Liver (tissue), 8 donors: ENCODE measurements at regions not wholly inside any gene's neighbourhood (a gene's known extent, or its start where the extent isn't known, plus 50 kb on each side); places are given as distances from the start of the nearest gene placed in this dataset.

Experiments
- DNase-seq: peaks from one replicate; pipeline ENCODE4 v3.0.0-alpha.2; 2017; ENCODE audit warnings: low spot score
- H3K27ac ChIP-seq, 2 donors: one replicate each; pipeline ENCODE4 v1.7.0; 2013; ENCODE audit warnings: inconsistent platforms in 2 of 2, low read length in 2 of 2, control low read depth in 1 of 2, low read depth in 1 of 2, mild to moderate bottlenecking in 1 of 2
- H3K27me3 ChIP-seq, 4 donors: one replicate each; pipeline versions ENCODE4 v1.6.1 to v1.7.0; 2013; ENCODE audit warnings: low read length in 3 of 4, inconsistent platforms in 1 of 4, mild to moderate bottlenecking in 1 of 4, moderate library complexity in 1 of 4; ENCODE audit not compliant: control insufficient read depth in 4 of 4, insufficient read depth in 4 of 4
- H3K36me3 ChIP-seq, 4 donors: one replicate each; pipeline versions ENCODE4 v1.6.1 to v1.7.0; 2013; ENCODE audit warnings: low read length in 3 of 4, mild to moderate bottlenecking in 3 of 4, low read depth in 1 of 4, moderate library complexity in 1 of 4; ENCODE audit not compliant: control insufficient read depth in 4 of 4, insufficient read depth in 3 of 4
- H3K4me1 ChIP-seq, 4 donors: one replicate each; pipeline versions ENCODE4 v1.6.1 to v1.7.0; 2013; ENCODE audit warnings: low read length in 3 of 4, mild to moderate bottlenecking in 3 of 4, moderate library complexity in 1 of 4; ENCODE audit not compliant: control insufficient read depth in 4 of 4, insufficient read depth in 4 of 4
- H3K4me3 ChIP-seq, 3 donors: one replicate each; pipeline versions ENCODE4 v1.6.1 to v1.7.0; 2013; ENCODE audit warnings: low read length in 3 of 3, control low read depth in 1 of 3, low read depth in 1 of 3, mild to moderate bottlenecking in 1 of 3
- H3K9ac ChIP-seq, 2 donors: one replicate each; pipeline ENCODE4 v1.7.0; 2013; ENCODE audit warnings: low read length in 2 of 2, mild to moderate bottlenecking in 2 of 2, moderate library complexity in 2 of 2, control low read depth in 1 of 2, low read depth in 1 of 2
- H3K9me3 ChIP-seq, 4 donors: one replicate each; pipeline versions ENCODE4 v1.6.1 to v1.7.0; 2013; ENCODE audit warnings: low read length in 3 of 4; ENCODE audit not compliant: control insufficient read depth in 4 of 4
- CTCF ChIP-seq: fragments of 150-350 bp; IDR thresholded peaks from 2 replicates; pipeline ENCODE4 v1.5.1; 2017; ENCODE audit warnings: improper control_type of control experiment, low read depth, low read length; ENCODE audit not compliant: missing input control
- EGR1 ChIP-seq, 2 donors: IDR thresholded peaks; 2 replicates each; pipeline ENCODE4 v1.6.1; 2016 to 2018; ENCODE audit warnings: antibody characterized with exemption in 2 of 2, low read depth in 2 of 2
- FOXA1 ChIP-seq: IDR thresholded peaks from 2 replicates; pipeline ENCODE4 v1.6.1; 2016; ENCODE audit warnings: antibody characterized with exemption
- FOXA2 ChIP-seq: IDR thresholded peaks from 2 replicates; pipeline ENCODE4 v1.6.1; 2016; ENCODE audit warnings: antibody characterized with exemption
- GABPA ChIP-seq, 2 donors: IDR thresholded peaks in 1 of 2; conservative IDR thresholded peaks in 1 of 2; 2 replicates each; pipeline ENCODE4 v1.6.1; 2016; ENCODE audit warnings: antibody characterized with exemption in 2 of 2, mild to moderate bottlenecking in 1 of 2, moderate library complexity in 1 of 2
- HNF4A ChIP-seq, 2 donors: conservative IDR thresholded peaks; 2 replicates each; pipeline ENCODE4 v1.6.1; 2016; ENCODE audit warnings: antibody characterized with exemption in 2 of 2, mild to moderate bottlenecking in 2 of 2
- HNF4G ChIP-seq: IDR thresholded peaks from 2 replicates; pipeline ENCODE4 v1.6.1; 2016; ENCODE audit warnings: antibody characterized with exemption
- JUND ChIP-seq, 2 donors: IDR thresholded peaks; 2 replicates each; pipeline ENCODE4 v1.6.1; 2016; ENCODE audit warnings: antibody characterized with exemption in 2 of 2
- MAX ChIP-seq: IDR thresholded peaks from 2 replicates; pipeline ENCODE4 v1.6.1; 2016; ENCODE audit warnings: antibody characterized with exemption
- NR2F2 ChIP-seq: IDR thresholded peaks from 2 replicates; pipeline ENCODE4 v1.6.1; 2016; ENCODE audit warnings: antibody characterized with exemption
- RAD21 ChIP-seq, 2 donors: IDR thresholded peaks; 2 replicates each; pipeline ENCODE4 v1.6.1; 2016; ENCODE audit warnings: antibody characterized with exemption in 2 of 2, mild to moderate bottlenecking in 2 of 2
- REST ChIP-seq: IDR thresholded peaks from 2 replicates; pipeline ENCODE4 v1.6.1; 2016; ENCODE audit warnings: antibody characterized with exemption, mild to moderate bottlenecking
- RXRA ChIP-seq, 2 donors: IDR thresholded peaks; 2 replicates each; pipeline ENCODE4 v1.6.1; 2017 to 2018; ENCODE audit warnings: antibody characterized with exemption in 2 of 2, mild to moderate bottlenecking in 1 of 2
- SP1 ChIP-seq: IDR thresholded peaks from 2 replicates; pipeline ENCODE4 v1.6.1; 2018; ENCODE audit warnings: antibody characterized with exemption, mild to moderate bottlenecking
- TAF1 ChIP-seq: conservative IDR thresholded peaks from 2 replicates; pipeline ENCODE4 v1.6.1; 2016; ENCODE audit warnings: antibody characterized with exemption, mild to moderate bottlenecking
- YY1 ChIP-seq: IDR thresholded peaks from 2 replicates; pipeline ENCODE4 v1.6.1; 2016; ENCODE audit warnings: antibody characterized with exemption, mild to moderate bottlenecking
- WGBS: extraction: QIAGEN DNeasy Blood & Tissue Kit; methylation state at CpG from one replicate; pipeline ENCODE4 v1.1.7; 2013; 5-methylcytosine and 5-hydroxymethylcytosine counted together
- TF ChIP-seq, protein P1 (sequence below): IDR thresholded peaks from 2 replicates; pipeline ENCODE4 v1.6.1; 2016; ENCODE audit warnings: antibody characterized with exemption
- TF ChIP-seq, protein P2 (sequence below): IDR thresholded peaks from 2 replicates; pipeline ENCODE4 v1.6.1; 2016; ENCODE audit warnings: antibody characterized with exemption
- donor health status: healthy.
- donor health status: healthy.
- donor health status: healthy.
- donor health status: healthy.
- donor health status: healthy.

DNA sequence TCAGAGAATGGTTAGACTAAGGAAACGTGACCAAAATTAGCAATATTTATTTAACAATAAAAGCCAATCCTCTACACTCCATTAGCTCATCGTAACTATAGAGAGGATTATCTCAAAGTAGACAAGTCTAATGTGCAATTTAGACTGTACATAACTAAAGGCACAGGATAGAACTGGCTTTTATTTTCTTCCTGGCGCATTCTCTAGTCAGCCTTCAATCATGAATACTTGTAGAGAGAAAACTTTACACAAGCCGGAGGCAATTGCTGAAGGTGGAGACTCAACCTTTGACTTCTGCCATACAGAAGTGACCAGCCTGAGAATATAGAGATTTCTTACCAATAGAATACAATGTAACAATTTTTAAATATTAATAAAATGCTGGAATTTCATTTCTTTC, 777.9 kb downstream of the LTN1 start:
- Histone ChIP-seq H3K27ac (no peak overlapping the region), H3K27me3 (no peaks in the 10 kb centered on the region)
- WGBS: 89% methylated on average over 4 of the region's 4 CpGs

DNA sequence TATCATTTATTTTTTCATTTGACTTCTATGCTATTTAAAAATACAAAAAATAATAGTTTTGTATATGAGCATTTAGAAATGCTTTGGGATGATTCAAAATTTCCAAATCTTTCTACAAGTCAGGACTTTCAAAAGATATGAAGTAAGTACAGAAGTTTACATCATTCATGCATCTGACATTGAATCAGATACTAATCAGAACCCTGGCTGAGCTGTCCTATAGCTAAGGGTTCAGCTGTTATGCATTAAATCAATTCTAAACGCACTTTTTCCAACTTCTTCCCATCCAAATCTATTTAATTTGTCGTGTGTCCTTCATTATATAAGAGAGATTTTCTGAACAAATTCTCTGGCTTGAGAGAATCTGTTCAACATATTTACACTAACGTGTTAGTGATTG, 779.4 kb downstream of the LTN1 start:
- H3K9me3 ChIP-seq: no peaks in the 10 kb centered on the region
- H3K27ac ChIP-seq: no peak overlapping the region
- TF ChIP-seq FOXA1: no peak
- TF ChIP-seq TAF1: no peak
- TF ChIP-seq FOXA2: no peak
- TF ChIP-seq MAX: no peak
- no peak for TF ChIP-seq REST
- no peak for TF ChIP-seq EGR1 (IDR thresholded peaks at IDR 0.05; ENCODE audit: low read depth in 2 of 2)
- no peak for TF ChIP-seq HNF4G
- no peak for TF ChIP-seq RXRA (IDR thresholded peaks at IDR 0.05)
- no peak for TF ChIP-seq YY1
- TF ChIP-seq, protein P1, sequence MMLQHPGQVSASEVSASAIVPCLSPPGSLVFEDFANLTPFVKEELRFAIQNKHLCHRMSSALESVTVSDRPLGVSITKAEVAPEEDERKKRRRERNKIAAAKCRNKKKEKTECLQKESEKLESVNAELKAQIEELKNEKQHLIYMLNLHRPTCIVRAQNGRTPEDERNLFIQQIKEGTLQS: no peak
- TF ChIP-seq NR2F2: no peak
- no peak for TF ChIP-seq JUND (IDR thresholded peaks at IDR 0.05)
- TF ChIP-seq GABPA (IDR thresholded peaks at IDR 0.05 in 1 of 2, conservative IDR thresholded peaks at IDR 0.05 in 1 of 2): no peak
- TF ChIP-seq SP1: no peak
- TF ChIP-seq RAD21 (IDR thresholded peaks at IDR 0.05): no peak
- TF ChIP-seq HNF4A (conservative IDR thresholded peaks at IDR 0.05): no peak
- TF ChIP-seq, protein P2, sequence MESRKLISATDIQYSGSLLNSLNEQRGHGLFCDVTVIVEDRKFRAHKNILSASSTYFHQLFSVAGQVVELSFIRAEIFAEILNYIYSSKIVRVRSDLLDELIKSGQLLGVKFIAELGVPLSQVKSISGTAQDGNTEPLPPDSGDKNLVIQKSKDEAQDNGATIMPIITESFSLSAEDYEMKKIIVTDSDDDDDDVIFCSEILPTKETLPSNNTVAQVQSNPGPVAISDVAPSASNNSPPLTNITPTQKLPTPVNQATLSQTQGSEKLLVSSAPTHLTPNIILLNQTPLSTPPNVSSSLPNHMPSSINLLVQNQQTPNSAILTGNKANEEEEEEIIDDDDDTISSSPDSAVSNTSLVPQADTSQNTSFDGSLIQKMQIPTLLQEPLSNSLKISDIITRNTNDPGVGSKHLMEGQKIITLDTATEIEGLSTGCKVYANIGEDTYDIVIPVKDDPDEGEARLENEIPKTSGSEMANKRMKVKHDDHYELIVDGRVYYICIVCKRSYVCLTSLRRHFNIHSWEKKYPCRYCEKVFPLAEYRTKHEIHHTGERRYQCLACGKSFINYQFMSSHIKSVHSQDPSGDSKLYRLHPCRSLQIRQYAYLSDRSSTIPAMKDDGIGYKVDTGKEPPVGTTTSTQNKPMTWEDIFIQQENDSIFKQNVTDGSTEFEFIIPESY: no peak
- no peak for TF ChIP-seq CTCF
- no peak overlapping the region for H3K4me3 ChIP-seq
- H3K27me3 ChIP-seq: no peaks in the 10 kb centered on the region
- no peaks in the 10 kb centered on the region for H3K36me3 ChIP-seq
- 85% methylated on average over 3 of the region's 3 CpGs for WGBS
- no peaks in the 10 kb centered on the region for H3K4me1 ChIP-seq
- no peak overlapping the region for H3K9ac ChIP-seq
- no peak for DNase-seq

More for the DNA sequence above, 777.9 kb downstream of the LTN1 start:
- H3K4me1 ChIP-seq: no peaks in the 10 kb centered on the region
- no peak overlapping the region for H3K9ac ChIP-seq
- DNase-seq: no peak
- no peaks in the 10 kb centered on the region for H3K9me3 ChIP-seq
- no peaks in the 10 kb centered on the region for H3K36me3 ChIP-seq
- H3K4me3 ChIP-seq: no peak overlapping the region
- TF ChIP-seq SP1 (no peak), HNF4A (conservative IDR thresholded peaks at IDR 0.05) (no peak), YY1 (no peak), TAF1 (no peak), JUND (IDR thresholded peaks at IDR 0.05) (no peak), FOXA2 (no peak), EGR1 (IDR thresholded peaks at IDR 0.05; ENCODE audit: low read depth in 2 of 2) (no peak)
- TF ChIP-seq, protein P1: no peak
